ENCODE measurements at regions not wholly inside any gene's neighbourhood (a gene's known extent, or its start where the extent isn't known, plus 50 kb on each side); places are given as distances from the start of the nearest gene placed in this dataset.

DNA sequence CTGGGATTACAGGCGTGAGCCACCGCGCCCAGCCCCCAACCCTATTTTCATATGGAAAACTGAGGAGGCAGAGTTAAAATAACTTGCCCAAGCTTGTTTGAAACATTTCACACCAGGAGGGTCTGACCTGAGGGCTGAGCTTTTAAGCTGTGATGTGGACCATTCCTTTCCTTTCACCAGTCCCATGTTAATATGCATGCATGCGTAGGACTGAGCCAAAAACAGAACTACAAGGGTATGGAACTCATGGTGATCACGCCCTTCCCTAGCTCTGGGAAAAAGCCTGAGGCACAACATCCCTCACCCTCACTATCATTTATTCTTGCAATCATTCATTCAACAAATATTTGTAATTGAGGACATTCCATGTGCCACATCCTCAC lies 87.4 kb upstream of the FAM169A start:
- H3K27ac ChIP-seq (ENCODE audit: control insufficient read depth, insufficient read depth): no peak overlapping the region
- peaks cover 0 to 5% of the 10 kb centered on the region in 2 experiments; a peak in 1 of 4 replicates for H3K27me3 ChIP-seq (replicated peaks in 1 of 2; ENCODE audit: control insufficient read depth in 2 of 2, insufficient read depth in 2 of 2, low read length in 1 of 2)
- H3K9me3 ChIP-seq (replicated peaks; ENCODE audit: control insufficient read depth, insufficient read depth, low read length): no peaks in the 10 kb centered on the region
- intact Hi-C loops (cut with micrococcal nuclease; ENCODE audit: unreplicated experiment): no loop called here
- no peaks in the 10 kb centered on the region for H3K79me2 ChIP-seq (ENCODE audit: control insufficient read depth, insufficient read depth, low read length)
- in situ Hi-C loops (cut with MboI): no loop called here
- FAIRE-seq (no peak), ATAC-seq (no peak), DNase-seq (ENCODE audit: low read depth, low spot score) (no peak)
- no peaks in the 10 kb centered on the region for H3K36me3 ChIP-seq (ENCODE audit: control insufficient read depth in 2 of 2, insufficient read depth in 2 of 2, low read length in 1 of 2)
- ChIA-PET CTCF (interaction anchor here (1.0 to 1.6 kb wide), 2 partner anchors 13 to 32 kb away, joined by 3 to 4 read pairs; no protein-coding TSS in a partner anchor), SMC1A (ENCODE audit: uncharacterized antibody, unreplicated experiment) (no interaction called here), POLR2A (no interaction called here), RAD21 (ENCODE audit: unreplicated experiment) (no interaction called here)
- H2AFZ ChIP-seq (ENCODE audit: control insufficient read depth, low read depth, low read length): no peak overlapping the region
- H3K9ac ChIP-seq (ENCODE audit: control insufficient read depth, insufficient read depth, low read length): no peak overlapping the region
- BruUV-seq (replicated peaks): no TSS peak
- H3K4me3 ChIP-seq: no peak overlapping the region
- no peaks in the 10 kb centered on the region for H4K20me1 ChIP-seq (ENCODE audit: control insufficient read depth, insufficient read depth)
- no peaks in the 10 kb centered on the region for H3K4me1 ChIP-seq (ENCODE audit: control insufficient read depth, insufficient read depth, low read length)
- no peak overlapping the region for H3K4me2 ChIP-seq (ENCODE audit: control insufficient read depth, insufficient read depth)
- WGBS (ENCODE audit: insufficient coverage, insufficient replicate concordance, low lambda C conversion rate, missing lambda C conversion rate): 66% methylated on average over 5 of the region's 5 CpGs
- TF ChIP-seq ZNF24 (IDR thresholded peaks at IDR 0.05) (no peak), KLF5 (IDR thresholded peaks at IDR 0.05; ENCODE audit: partially characterized antibody) (no peak), EED (IDR thresholded peaks at IDR 0.05; ENCODE audit: low read depth) (no peak), SMARCA5 (IDR thresholded peaks at IDR 0.05) (no peak), ZNF384 (IDR thresholded peaks at IDR 0.05; ENCODE audit: borderline replicate concordance, low read depth, low read length) (no peak), POLR2AphosphoS5 (IDR thresholded peaks at IDR 0.05; ENCODE audit: low read length) (no peak), BCL11A (IDR thresholded peaks at IDR 0.05; ENCODE audit: low read depth, low read length) (no peak), HDAC2 (IDR thresholded peaks at IDR 0.05) (no peak), PAX5 (IDR thresholded peaks at IDR 0.05; ENCODE audit: borderline replicate concordance, low read depth, low read length) (no peak), BACH1 (IDR thresholded peaks at IDR 0.05; ENCODE audit: borderline replicate concordance) (no peak), TCF7 (IDR thresholded peaks at IDR 0.05; ENCODE audit: borderline replicate concordance) (no peak), EZH2 (IDR thresholded peaks at IDR 0.05; ENCODE audit: borderline replicate concordance, control insufficient read depth, low read depth, low read length) (no peak), ASH2L (IDR thresholded peaks at IDR 0.05; ENCODE audit: borderline replicate concordance, low read depth) (no peak), ZNF274 (IDR thresholded peaks at IDR 0.05; ENCODE audit: insufficient read depth, insufficient read length) (no peak), NFXL1 (IDR thresholded peaks at IDR 0.05; ENCODE audit: borderline replicate concordance) (no peak)
- TF ChIP-seq, protein P1, sequence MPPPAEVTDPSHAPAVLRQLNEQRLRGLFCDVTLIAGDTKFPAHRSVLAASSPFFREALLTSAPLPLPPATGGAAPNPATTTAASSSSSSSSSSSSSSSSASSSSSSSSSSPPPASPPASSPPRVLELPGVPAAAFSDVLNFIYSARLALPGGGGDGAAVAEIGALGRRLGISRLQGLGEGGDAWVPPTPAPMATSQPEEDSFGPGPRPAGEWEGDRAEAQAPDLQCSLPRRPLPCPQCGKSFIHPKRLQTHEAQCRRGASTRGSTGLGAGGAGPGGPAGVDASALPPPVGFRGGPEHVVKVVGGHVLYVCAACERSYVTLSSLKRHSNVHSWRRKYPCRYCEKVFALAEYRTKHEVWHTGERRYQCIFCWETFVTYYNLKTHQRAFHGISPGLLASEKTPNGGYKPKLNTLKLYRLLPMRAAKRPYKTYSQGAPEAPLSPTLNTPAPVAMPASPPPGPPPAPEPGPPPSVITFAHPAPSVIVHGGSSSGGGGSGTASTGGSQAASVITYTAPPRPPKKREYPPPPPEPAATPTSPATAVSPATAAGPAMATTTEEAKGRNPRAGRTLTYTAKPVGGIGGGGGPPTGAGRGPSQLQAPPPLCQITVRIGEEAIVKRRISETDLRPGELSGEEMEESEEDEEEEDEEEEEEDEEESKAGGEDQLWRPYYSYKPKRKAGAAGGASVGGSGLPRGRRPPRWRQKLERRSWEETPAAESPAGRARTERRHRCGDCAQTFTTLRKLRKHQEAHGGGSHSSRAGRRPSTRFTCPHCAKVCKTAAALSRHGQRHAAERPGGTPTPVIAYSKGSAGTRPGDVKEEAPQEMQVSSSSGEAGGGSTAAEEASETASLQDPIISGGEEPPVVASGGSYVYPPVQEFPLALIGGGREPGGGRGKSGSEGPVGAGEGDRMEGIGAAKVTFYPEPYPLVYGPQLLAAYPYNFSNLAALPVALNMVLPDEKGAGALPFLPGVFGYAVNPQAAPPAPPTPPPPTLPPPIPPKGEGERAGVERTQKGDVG (CRISPR knock-in tag; IDR thresholded peaks at IDR 0.05): no peak
- TF ChIP-seq, protein P2, sequence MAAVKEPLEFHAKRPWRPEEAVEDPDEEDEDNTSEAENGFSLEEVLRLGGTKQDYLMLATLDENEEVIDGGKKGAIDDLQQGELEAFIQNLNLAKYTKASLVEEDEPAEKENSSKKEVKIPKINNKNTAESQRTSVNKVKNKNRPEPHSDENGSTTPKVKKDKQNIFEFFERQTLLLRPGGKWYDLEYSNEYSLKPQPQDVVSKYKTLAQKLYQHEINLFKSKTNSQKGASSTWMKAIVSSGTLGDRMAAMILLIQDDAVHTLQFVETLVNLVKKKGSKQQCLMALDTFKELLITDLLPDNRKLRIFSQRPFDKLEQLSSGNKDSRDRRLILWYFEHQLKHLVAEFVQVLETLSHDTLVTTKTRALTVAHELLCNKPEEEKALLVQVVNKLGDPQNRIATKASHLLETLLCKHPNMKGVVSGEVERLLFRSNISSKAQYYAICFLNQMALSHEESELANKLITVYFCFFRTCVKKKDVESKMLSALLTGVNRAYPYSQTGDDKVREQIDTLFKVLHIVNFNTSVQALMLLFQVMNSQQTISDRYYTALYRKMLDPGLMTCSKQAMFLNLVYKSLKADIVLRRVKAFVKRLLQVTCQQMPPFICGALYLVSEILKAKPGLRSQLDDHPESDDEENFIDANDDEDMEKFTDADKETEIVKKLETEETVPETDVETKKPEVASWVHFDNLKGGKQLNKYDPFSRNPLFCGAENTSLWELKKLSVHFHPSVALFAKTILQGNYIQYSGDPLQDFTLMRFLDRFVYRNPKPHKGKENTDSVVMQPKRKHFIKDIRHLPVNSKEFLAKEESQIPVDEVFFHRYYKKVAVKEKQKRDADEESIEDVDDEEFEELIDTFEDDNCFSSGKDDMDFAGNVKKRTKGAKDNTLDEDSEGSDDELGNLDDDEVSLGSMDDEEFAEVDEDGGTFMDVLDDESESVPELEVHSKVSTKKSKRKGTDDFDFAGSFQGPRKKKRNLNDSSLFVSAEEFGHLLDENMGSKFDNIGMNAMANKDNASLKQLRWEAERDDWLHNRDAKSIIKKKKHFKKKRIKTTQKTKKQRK (IDR thresholded peaks at IDR 0.05; ENCODE audit: low read depth, low read length): no peak
- TF ChIP-seq, protein P3, sequence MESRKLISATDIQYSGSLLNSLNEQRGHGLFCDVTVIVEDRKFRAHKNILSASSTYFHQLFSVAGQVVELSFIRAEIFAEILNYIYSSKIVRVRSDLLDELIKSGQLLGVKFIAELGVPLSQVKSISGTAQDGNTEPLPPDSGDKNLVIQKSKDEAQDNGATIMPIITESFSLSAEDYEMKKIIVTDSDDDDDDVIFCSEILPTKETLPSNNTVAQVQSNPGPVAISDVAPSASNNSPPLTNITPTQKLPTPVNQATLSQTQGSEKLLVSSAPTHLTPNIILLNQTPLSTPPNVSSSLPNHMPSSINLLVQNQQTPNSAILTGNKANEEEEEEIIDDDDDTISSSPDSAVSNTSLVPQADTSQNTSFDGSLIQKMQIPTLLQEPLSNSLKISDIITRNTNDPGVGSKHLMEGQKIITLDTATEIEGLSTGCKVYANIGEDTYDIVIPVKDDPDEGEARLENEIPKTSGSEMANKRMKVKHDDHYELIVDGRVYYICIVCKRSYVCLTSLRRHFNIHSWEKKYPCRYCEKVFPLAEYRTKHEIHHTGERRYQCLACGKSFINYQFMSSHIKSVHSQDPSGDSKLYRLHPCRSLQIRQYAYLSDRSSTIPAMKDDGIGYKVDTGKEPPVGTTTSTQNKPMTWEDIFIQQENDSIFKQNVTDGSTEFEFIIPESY (IDR thresholded peaks at IDR 0.05): no peak
